HG03139 (cell line): ENCODE measurements at regions not wholly inside any gene's neighbourhood (a gene's known extent, or its start where the extent isn't known, plus 50 kb on each side); places are given as distances from the start of the nearest gene placed in this dataset.

Experiments used
- ATAC-seq: cut with Tn5 transposase; IDR thresholded peaks from one replicate; pipeline ENCODE4 v1.9.1; 2021; ENCODE audit not compliant: unreplicated experiment

- ATAC-seq, result no peak
Observed at GRCh38 chr6:12648171-12648570, 68.4 kb upstream of the PHACTR1 start.

DNA sequence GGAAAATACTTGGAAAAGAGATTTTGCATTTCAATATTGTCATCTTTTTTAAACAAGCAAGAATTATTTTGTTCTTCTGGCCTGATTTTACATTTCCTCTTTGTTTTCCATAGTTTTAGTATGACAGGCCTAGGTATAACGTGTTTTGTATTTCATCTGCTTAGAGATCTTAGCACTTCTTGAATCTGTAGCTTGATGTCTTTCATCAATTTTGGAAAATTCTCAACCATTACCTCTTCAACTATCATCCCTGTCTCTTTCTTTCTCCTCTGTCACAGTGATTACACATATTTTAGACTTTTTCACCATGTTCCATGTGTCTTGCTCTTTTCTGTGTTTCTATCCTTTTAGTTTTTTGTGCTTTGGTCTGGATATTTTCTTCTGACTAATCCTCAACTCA, 67.2 kb upstream of the PHACTR1 start:
- no peak for ATAC-seq

DNA sequence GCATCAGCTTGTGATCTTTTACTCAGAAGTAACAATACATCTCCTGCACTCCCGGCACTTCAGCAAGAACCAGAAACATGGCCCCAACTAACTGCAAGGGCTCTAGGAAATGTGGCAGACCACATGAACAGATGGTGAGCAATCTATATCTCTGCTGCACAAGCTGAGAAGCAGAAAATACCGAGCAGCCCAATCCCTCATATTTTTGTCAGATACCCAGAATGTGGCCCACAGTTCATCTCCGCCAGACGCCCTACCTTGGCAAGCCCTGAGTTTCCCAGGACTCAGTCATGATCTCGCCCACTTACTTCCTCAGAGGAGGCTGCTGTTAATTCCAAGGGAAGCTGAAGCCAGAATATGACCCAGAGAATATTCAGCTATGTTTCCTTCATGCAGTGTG, 63.1 kb upstream of the PHACTR1 start:
- no peak for ATAC-seq

DNA sequence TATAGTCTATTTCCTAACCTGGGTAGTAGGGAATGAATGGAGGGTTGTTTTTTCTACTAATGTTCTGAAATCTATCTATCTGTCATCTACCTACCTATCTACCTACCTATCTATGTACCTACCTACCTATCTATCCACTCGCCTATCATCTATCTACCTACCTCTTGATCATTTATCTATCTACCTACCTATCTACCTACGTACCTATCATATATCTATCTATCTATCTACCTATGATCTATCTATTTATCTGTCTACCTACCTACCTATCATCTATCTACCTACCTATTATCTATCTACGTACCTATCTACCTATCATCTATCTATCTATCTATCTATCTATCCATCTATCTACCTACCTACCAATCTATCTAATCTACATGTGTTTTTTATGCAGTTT, 62.5 kb upstream of the PHACTR1 start:
- ATAC-seq, result no peak

GRCh38 chr6:12654514-12654913, 62.1 kb upstream of the PHACTR1 start:
- no peak for ATAC-seq

DNA sequence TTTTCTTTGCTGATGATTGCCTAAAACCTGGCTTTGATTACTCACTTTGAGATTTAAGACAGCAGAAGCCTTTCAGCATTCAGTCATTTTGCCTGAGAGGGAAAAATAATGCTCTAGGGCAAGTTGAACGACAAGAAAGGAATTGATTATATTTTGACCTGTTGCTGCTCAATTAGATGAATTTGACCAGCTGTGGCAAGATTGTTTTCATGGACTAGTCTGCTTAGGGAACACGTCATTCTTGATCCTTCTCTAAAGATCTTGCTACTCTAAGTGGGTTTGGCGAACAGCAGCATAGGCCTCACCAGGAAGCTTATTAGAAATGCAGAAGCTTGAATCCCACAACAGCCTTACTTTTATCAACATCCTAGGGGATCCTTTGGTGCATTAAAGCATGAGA, 59.7 kb upstream of the PHACTR1 start:
- no peak for ATAC-seq

- no peak for ATAC-seq
Observed at GRCh38 chr6:12657884-12658283, 58.7 kb upstream of the PHACTR1 start.

GRCh38 chr6:12661432-12662089, 55.0 kb upstream of the PHACTR1 start:
- ATAC-seq, result no peak
